ENCODE measurements at regions not wholly inside any gene's neighbourhood (a gene's known extent, or its start where the extent isn't known, plus 50 kb on each side); places are given as distances from the start of the nearest gene placed in this dataset.

GRCh38 chr2:163541943-163542342 lies 193.9 kb downstream of the FIGN start:
- no peak for DNase-seq

GRCh38 chr2:163541495-163541894 lies 194.3 kb downstream of the FIGN start:
- no peak for DNase-seq

- DNase-seq, result no peak
Observed at GRCh38 chr2:163528640-163529217, 207.1 kb downstream of the FIGN start.

- no peak for DNase-seq
Observed at GRCh38 chr2:163527381-163527780, 208.4 kb downstream of the FIGN start.

GRCh38 chr2:163518762-163519161 lies 217.0 kb downstream of the FIGN start:
- DNase-seq, result no peak

GRCh38 chr2:163515836-163516235 lies 220.0 kb downstream of the FIGN start:
- DNase-seq, result no peak

GRCh38 chr2:163505281-163505680 lies 230.5 kb downstream of the FIGN start:
- DNase-seq, result no peak

GRCh38 chr2:163493359-163494298 lies 242.2 kb downstream of the FIGN start:
- DNase-seq, result no peak

- DNase-seq, result no peak
Observed at GRCh38 chr2:163491850-163492249, 244.0 kb downstream of the FIGN start.

- DNase-seq, result no peak
Observed at GRCh38 chr2:163490281-163490680, 245.5 kb downstream of the FIGN start.

GRCh38 chr2:163481515-163481914 lies 254.3 kb downstream of the FIGN start:
- DNase-seq, result no peak

- DNase-seq, result no peak
Observed at GRCh38 chr2:163479599-163479998, 256.2 kb downstream of the FIGN start.

- no peak for DNase-seq
Observed at GRCh38 chr2:163475815-163476214, 260.0 kb downstream of the FIGN start.

GRCh38 chr2:163474889-163475288 lies 260.9 kb downstream of the FIGN start:
- no peak for DNase-seq

- DNase-seq, result no peak
Observed at GRCh38 chr2:163474319-163474744, 261.5 kb downstream of the FIGN start.

GRCh38 chr2:163471947-163472346 lies 263.9 kb downstream of the FIGN start:
- peak; percentile 27 to 80 for DNase-seq

GRCh38 chr2:163469561-163469962 lies 266.2 kb downstream of the FIGN start:
- no peak for DNase-seq

- DNase-seq, result no peak
Observed at GRCh38 chr2:163467251-163467630, 268.6 kb downstream of the FIGN start.

GRCh38 chr2:163466331-163467250 lies 269.2 kb downstream of the FIGN start:
- DNase-seq, result no peak

- peak; percentile 63 to 79 for DNase-seq
Observed at GRCh38 chr2:163465440-163465839, 270.4 kb downstream of the FIGN start.

GRCh38 chr2:163463411-163463810 lies 272.4 kb downstream of the FIGN start:
- DNase-seq, result no peak

GRCh38 chr2:163462993-163463392 lies 272.8 kb downstream of the FIGN start:
- DNase-seq, result no peak

- DNase-seq, result no peak
Observed at GRCh38 chr2:163459986-163460385, 275.8 kb downstream of the FIGN start.
